Brain microvascular endothelial cell (primary cell): ENCODE measurements at regions not wholly inside any gene's neighbourhood (a gene's known extent, or its start where the extent isn't known, plus 50 kb on each side); places are given as distances from the start of the nearest gene placed in this dataset.

ENCODE experiments used
- DNase-seq: peaks from one replicate; pipeline ENCODE4 v3.0.0-alpha.2; 2020
- H3K27ac ChIP-seq: fragments of 250-450 bp; sonication (Bioruptor Pico); 2 replicates; pipeline ENCODE4 v1.5.1; 2020; ENCODE audit warnings: mild to moderate bottlenecking, moderate library complexity
- H3K27me3 ChIP-seq: fragments of 250-450 bp; sonication (Bioruptor Pico); replicated peaks from 2 replicates; pipeline ENCODE4 v1.5.1; 2020; ENCODE audit warnings: mild to moderate bottlenecking
- H3K36me3 ChIP-seq: fragments of 250-450 bp; sonication (Bioruptor Pico); replicated peaks from 2 replicates; pipeline ENCODE4 v1.5.1; 2020; ENCODE audit warnings: mild to moderate bottlenecking
- H3K4me3 ChIP-seq: 2 replicates; pipeline ENCODE4 v1.5.1; 2011; ENCODE audit warnings: low read depth, mild to moderate bottlenecking, control low read depth, low read length, moderate library complexity
- CTCF ChIP-seq: IDR thresholded peaks from 2 replicates; pipeline ENCODE4 v1.5.1; 2011; ENCODE audit warnings: low read depth, mild to moderate bottlenecking, moderate library complexity, low read length, control low read depth, inconsistent platforms; ENCODE audit errors: missing control alignments
- in situ Hi-C: cut with HindIII; loops from 2 replicates; pipeline ENCODE4 v1.10.0; 2017; ENCODE audit warnings: low sequenced_read_pairs, low pct_ligation_motif_present

GRCh38 chr12:124513297-124513867 lies 54.0 kb downstream of the NCOR2 start:
- Histone ChIP-seq H3K27ac (peak overlapping the region; percentile 92), H3K36me3 (no peaks in the 10 kb centered on the region), H3K4me3 (no peak overlapping the region), H3K27me3 (no peaks in the 10 kb centered on the region)
- TF ChIP-seq CTCF, result peak; percentile 11
- in situ Hi-C loops, result no loop called here
- DNase-seq, result no peak

- H3K27ac ChIP-seq, result peak overlapping the region; percentile 92
- H3K4me3 ChIP-seq, result no peak overlapping the region
- in situ Hi-C loops, result no loop called here
- peak; percentile 99 for DNase-seq
- no peak for TF ChIP-seq CTCF
- no peaks in the 10 kb centered on the region for H3K27me3 ChIP-seq
- no peaks in the 10 kb centered on the region for H3K36me3 ChIP-seq
Measured at GRCh38 chr12:124512667-124513296, 54.6 kb downstream of the NCOR2 start.

GRCh38 chr12:124511259-124511985 lies 56.0 kb downstream of the NCOR2 start:
- H3K36me3 ChIP-seq, result no peaks in the 10 kb centered on the region
- TF ChIP-seq CTCF, result no peak
- no peak overlapping the region for H3K27ac ChIP-seq
- no peak for DNase-seq
- in situ Hi-C loops, result no loop called here
- no peaks in the 10 kb centered on the region for H3K27me3 ChIP-seq
- no peak overlapping the region for H3K4me3 ChIP-seq

- no peak overlapping the region for H3K4me3 ChIP-seq
- in situ Hi-C loops, result no loop called here
- DNase-seq, result no peak
Measured at GRCh38 chr12:124510301-124510970, 57.0 kb downstream of the NCOR2 start.

More at GRCh38 chr12:124510301-124510970, 57.0 kb downstream of the NCOR2 start:
- TF ChIP-seq CTCF, result no peak
- Histone ChIP-seq H3K27me3 (no peaks in the 10 kb centered on the region), H3K36me3 (no peaks in the 10 kb centered on the region), H3K27ac (peak overlapping the region; percentile 51)
